Kasumi-1 (cell line): ENCODE measurements at regions not wholly inside any gene's neighbourhood (a gene's known extent, or its start where the extent isn't known, plus 50 kb on each side); places are given as distances from the start of the nearest gene placed in this dataset.

Experiments used
- DNase-seq, 2 experiments: peaks; one replicate each; lab custom pipeline; 2025; lab: John Stamatoyannopoulos, UW

DNA sequence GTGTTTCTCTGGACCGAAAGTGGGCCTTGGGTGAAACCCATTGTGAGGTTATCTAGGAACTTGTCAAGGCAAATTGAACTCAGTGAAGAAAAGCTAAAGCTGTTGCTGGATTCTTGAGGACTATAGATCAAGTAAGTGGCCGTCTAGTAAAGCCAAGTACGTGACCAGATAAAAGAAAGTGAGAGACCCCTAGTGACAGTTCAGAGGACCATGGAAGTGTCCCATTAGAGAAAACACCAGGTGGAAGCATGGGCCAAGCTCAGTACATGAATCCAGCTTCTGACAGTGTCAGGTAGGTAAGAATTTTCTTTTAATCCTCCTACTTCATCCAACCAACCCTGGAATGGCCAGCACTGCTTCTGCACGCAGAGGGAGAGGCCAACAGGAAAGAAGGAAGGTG is 349.3 kb upstream of the RGMA start:
- DNase-seq, result no peak

DNA sequence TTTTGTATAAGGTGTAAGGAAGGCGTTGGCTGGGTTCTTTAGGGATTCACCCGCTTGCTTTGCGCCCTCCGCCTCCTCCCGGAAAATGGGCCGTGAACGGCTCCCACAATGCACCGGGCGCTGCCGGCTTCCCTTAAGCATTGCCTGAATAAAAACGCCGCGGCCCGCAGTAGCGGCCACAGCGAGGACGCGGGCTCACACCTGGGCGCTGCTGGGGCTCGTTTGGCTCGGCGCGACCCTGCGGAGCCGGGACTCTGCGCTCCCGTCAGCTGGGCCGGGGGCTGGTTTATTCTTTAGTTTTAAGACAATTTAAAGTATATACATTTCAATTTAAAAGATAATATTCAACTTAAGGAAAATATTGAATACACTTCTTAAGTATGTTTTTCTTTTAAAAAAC is 343.5 kb upstream of the RGMA start:
- no peak for DNase-seq

DNA sequence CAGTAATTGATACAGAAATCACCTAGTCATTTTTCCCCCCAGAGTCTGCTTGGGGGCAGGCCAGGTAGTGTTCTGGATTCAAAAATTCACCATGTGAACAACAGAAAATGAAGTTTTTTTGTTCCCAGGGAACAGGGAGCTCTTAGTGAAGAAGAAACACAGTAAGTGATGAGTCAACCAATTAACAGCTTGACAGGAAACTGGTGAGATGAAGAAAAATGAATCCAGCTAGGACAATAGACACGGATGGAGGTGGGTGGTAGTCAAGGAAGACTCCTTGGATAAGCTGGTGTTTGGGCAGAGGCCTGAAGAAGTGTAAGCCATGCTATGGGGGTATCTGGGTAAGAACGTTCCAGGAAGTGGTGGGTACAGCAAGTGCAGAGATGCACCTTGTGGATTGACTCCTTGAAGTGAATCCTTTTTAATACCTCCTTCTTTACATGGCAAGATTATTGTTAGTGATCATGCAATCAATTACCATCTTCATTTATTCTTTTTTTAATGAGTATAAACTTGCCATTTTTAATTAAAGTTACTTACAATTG is 339.9 kb upstream of the RGMA start:
- DNase-seq, result no peak

GRCh38 chr15:93428150-93428549 is 339.1 kb upstream of the RGMA start:
- no peak for DNase-seq

DNA sequence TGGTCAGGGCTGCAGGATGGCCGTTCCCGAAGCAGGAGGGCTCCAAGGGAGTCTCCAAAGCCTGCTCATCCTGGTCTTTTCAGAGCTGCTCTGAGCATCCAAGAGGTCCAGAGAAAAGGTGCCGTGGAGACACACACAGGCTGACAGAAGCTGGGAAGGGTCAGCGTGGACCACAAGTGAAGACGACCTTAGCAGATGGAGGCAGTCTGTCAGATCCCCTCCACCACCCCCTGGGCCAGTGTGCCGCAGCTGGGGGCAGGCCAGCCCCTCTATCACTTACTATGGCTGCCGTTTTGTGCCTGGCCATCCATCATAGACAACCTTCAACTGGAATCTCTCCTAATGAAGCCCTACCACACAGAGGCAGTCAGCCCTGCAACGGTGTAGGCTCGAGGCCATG is 335.1 kb upstream of the RGMA start:
- DNase-seq, result no peak

- no peak for DNase-seq
These were observed 333.5 kb upstream of the RGMA start for GRCh38 chr15:93422476-93422875.

DNA sequence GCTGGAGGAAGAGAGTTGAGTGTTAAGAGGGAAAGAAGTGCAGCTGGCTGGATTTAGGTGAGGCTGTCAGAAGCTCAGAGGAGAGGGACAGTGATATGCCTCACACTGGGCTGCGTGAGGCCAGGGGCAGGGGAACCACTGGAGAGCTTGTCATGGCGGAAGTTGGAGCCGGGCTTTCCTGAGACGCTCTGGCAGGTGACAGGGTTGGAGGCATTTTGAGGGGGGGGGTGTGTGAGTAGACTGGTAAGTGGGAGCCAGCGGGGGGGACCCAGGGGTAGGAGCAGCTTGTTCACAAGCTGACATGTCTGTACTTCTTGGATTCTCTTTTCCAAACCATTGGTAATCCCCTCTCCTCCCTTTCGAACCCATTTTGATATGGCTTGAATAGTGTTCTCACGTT is 331.5 kb upstream of the RGMA start:
- DNase-seq, result no peak

GRCh38 chr15:93420050-93420452 is 331.0 kb upstream of the RGMA start:
- DNase-seq, result no peak

DNA sequence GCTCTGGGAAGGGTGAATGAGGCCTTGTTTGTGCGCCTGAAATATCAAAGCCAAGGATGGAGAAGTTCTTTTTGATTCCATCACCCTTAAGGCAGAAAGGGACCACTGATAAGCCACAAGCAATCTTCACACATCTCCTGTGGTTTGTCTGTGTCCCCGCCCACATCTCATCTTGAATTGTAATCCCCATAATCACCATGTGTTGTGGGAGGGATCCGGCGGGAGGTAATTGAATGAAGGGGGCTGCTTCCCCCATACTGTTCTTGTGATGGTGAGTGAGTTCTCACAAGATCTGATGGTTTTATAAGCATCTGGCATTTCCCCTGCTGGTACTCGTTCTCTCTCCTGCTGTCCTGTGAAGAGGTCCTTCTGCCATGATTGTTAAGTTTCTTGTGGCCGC is 329.6 kb upstream of the RGMA start:
- no peak for DNase-seq

DNA sequence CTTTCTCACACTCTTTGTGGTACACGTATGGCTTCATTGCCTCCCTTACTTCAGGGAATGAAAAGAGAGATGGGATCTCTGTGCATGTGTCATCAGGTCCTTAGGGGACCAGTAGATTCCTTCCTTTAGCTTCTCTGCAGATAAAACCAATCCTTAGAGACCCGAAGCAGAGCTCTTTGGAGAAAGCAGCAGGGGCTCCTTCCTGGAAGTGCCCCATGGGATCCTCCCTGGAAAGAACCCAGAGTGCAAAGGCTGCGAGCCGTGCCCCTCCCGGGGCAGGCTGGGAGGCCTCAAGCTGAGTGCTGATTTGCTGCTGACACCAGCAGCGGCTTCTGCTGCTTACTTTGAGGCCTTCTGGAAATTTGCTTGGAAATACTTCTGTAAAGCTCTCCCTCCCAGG is 328.6 kb upstream of the RGMA start:
- DNase-seq, result no peak

GRCh38 chr15:93417156-93417555 is 328.1 kb upstream of the RGMA start:
- no peak for DNase-seq

GRCh38 chr15:93415576-93415975 is 326.6 kb upstream of the RGMA start:
- DNase-seq, result no peak

GRCh38 chr15:93414576-93415231 is 325.7 kb upstream of the RGMA start:
- DNase-seq, result no peak

GRCh38 chr15:93413745-93414144 is 324.7 kb upstream of the RGMA start:
- no peak for DNase-seq

DNA sequence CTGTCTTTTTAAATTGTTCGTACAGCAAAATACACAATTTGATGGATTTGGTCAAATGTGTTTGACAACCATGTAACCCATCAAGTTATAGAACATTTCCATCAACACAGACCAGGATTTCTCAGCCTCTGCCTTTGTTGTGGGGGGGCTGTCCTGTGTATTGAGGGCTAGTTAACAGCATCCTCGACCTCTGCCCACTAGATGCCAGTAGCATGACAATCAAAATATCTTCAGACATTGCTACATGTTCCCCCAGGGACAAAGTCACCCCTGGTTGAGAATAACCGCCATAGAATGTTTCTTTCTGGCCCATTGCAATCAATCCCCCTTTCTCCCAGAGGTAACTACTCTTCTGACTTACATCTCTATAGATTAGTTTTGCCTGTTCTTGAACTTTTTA is 310.1 kb upstream of the RGMA start:
- no peak for DNase-seq

GRCh38 chr15:93389211-93389610 is 300.2 kb upstream of the RGMA start:
- no peak for DNase-seq

DNA sequence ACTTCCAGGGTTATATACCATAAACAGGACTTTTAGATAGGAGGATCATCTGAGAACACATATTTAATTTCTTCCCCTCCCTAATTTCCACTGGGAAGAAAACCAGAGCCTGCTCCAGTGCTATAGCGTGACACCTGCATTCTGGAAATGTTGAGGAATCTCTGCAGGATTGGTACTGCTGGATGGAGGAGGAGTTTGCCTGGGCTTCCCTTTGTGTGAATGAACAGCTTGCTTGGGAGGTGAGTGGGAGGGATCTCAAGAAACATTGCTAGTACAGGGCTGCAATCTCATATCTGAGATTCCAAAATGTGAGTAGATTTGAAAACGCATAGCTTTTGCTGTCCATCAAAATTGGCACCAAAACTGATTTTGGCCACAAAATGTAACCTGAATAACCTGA is 295.9 kb upstream of the RGMA start:
- DNase-seq, result no peak

- no peak for DNase-seq
These were observed 293.3 kb upstream of the RGMA start for GRCh38 chr15:93382200-93382820.

DNA sequence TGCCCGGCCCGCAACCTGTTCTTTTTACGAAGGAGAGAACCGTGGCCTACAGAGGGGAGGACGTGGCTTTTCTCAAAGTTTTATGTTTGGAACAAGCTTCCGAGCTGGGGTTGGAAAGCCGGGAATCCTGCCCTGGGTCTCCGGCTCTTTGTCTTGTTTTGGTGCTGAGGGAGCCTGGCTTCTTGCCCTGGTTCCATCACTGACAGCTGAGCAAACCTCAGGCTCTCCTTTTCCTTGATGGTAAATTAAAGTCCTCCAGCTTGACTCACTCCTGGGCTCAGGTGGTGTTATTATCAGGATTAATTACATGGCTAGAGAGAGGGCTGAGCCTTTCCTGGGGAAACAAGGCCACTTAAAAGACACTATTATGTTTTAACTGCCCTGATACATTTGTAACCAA is 289.5 kb upstream of the RGMA start:
- no peak for DNase-seq

DNA sequence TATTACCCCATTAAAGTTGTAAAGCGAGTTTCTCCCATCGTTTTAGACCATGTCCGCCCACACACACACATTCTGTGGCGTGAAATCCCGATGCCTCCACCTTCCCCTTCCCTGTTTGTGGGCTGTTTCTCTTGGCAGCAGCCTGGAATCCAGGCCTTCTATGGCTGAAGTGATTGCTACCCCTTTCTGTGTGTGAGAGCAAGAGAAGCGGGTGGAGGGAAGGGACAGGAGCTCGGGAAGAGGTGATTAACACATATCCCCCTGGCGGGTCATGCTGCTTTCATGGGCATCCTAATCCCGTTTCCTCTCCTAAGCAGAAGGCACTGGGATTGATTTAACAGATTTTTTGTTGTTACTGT is 283.8 kb upstream of the RGMA start:
- no peak for DNase-seq

DNA sequence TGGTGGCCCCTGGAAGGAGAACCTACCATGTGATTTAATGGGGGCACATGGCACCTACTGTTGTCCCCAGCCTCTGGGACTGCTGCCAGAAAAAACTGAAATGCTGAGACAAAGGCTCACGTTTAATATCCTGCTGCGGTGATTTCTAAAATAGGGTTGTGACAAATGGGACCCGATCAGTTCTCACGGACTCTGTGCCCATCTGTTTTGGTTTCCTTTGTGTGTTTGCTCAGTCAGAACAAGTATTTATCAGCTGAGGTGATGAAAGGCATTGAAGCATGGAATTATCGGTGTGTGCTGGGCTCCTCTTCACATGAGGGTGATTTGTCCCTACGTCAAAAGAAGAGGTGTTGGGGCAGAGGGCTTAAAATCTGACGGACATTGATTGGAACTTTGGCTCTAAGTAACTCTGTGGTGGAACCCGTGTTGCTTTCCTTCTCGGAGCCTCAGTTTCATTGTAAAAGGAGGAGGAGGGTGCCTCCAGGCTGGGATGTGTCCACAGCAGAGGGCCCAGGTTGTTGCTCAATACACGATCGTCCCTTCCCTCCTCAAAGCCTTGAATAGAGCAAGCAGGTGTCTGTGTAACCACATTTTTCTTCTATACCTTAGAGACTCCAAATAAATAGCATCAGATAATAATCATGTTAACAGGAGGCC is 283.3 kb upstream of the RGMA start:
- DNase-seq, result no peak

DNA sequence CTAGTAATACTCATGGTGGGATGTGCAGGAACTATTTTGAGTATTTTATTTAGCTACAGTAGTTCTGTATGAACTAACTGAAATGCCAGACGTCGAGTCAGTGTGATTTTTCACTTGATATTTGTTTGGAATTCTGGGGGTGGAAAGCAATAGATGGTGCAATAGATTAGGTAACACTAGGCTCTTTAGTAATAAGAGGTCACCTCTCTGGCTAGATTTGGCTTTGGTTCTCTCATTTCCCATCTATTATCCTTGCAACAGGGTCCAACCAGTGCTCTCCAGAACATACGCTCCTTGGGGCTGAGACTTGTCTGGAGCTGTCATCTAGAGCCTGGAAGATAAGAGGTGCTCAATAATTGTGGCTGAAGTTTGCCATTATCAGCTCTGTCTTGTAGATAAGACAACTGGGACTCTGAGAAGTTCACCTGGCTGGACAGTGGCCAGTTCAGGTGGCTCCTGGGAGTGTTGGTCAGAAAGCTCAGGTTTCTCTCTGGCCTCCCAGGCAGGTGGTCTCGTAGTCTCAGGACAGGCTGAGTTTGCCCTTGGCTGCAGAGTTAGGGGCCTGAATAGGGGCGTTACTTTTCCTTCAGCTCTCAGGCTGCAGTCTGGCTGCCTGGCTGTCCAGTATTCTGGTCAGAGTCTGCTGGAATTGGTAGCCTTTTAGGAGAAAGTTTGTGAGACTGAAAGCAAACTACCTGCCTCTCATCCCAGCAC is 277.5 kb upstream of the RGMA start:
- DNase-seq, result no peak

GRCh38 chr15:93362821-93363220 is 273.8 kb upstream of the RGMA start:
- DNase-seq, result no peak
